HG03457 (cell line): ENCODE measurements at regions not wholly inside any gene's neighbourhood (a gene's known extent, or its start where the extent isn't known, plus 50 kb on each side); places are given as distances from the start of the nearest gene placed in this dataset.

Experiments
- ATAC-seq: cut with Tn5 transposase; IDR thresholded peaks from one replicate; pipeline ENCODE4 v1.9.1; 2021; ENCODE audit warnings: moderate number of reproducible peaks; ENCODE audit not compliant: unreplicated experiment

- no peak for ATAC-seq
These were observed 132.2 kb downstream of the ASB7 start for GRCh38 chr15:100734586-100734985.

GRCh38 chr15:100735129-100736053 lies 133.0 kb downstream of the ASB7 start:
- no peak for ATAC-seq

GRCh38 chr15:100737214-100737613 lies 134.8 kb downstream of the ASB7 start:
- ATAC-seq, result no peak

GRCh38 chr15:100738614-100739013 lies 136.2 kb downstream of the ASB7 start:
- ATAC-seq, result no peak

GRCh38 chr15:100740138-100740537 lies 137.7 kb downstream of the ASB7 start:
- no peak for ATAC-seq

GRCh38 chr15:100751585-100751984 lies 128.0 kb upstream of the ALDH1A3 start:
- ATAC-seq, result no peak

- ATAC-seq, result no peak
These were observed 126.1 kb upstream of the ALDH1A3 start for GRCh38 chr15:100753503-100753902.

GRCh38 chr15:100757661-100758060 lies 122.0 kb upstream of the ALDH1A3 start:
- no peak for ATAC-seq

- no peak for ATAC-seq
These were observed 121.1 kb upstream of the ALDH1A3 start for GRCh38 chr15:100758555-100758954.

GRCh38 chr15:100759106-100759505 lies 120.5 kb upstream of the ALDH1A3 start:
- ATAC-seq, result no peak

- ATAC-seq, result no peak
These were observed 119.8 kb upstream of the ALDH1A3 start for GRCh38 chr15:100759698-100760356.

GRCh38 chr15:100760357-100760903 lies 119.2 kb upstream of the ALDH1A3 start:
- ATAC-seq, result no peak

GRCh38 chr15:100761290-100761935 lies 118.2 kb upstream of the ALDH1A3 start:
- ATAC-seq, result no peak

GRCh38 chr15:100762289-100762688 lies 117.3 kb upstream of the ALDH1A3 start:
- ATAC-seq, result no peak

- ATAC-seq, result no peak
These were observed 116.5 kb upstream of the ALDH1A3 start for GRCh38 chr15:100762913-100763834.

- no peak for ATAC-seq
These were observed 115.5 kb upstream of the ALDH1A3 start for GRCh38 chr15:100763835-100764750.

- no peak for ATAC-seq
These were observed 114.7 kb upstream of the ALDH1A3 start for GRCh38 chr15:100764778-100765466.

- ATAC-seq, result no peak
These were observed 114.0 kb upstream of the ALDH1A3 start for GRCh38 chr15:100765467-100766241.
